ENCODE measurements at regions not wholly inside any gene's neighbourhood (a gene's known extent, or its start where the extent isn't known, plus 50 kb on each side); places are given as distances from the start of the nearest gene placed in this dataset.

- POLR2A ChIA-PET = no interaction called here
- Mint-ChIP-seq H3K9me3 (peaks cover 2% of the 10 kb centered on the region), H3K27me3 (no peaks in the 10 kb centered on the region), H3K27ac (no peak overlapping the region), H3K4me3 (no peak overlapping the region), H3K4me1 (no peaks in the 10 kb centered on the region), H3K36me3 (ENCODE audit: low read depth) (no peaks in the 10 kb centered on the region)
- DNase-seq = no peak
- CTCF ChIA-PET = no interaction called here
Observed at GRCh38 chr4:126251169-126251568, 936.4 kb downstream of the FAT4 start.

- ChIA-PET POLR2A (no interaction called here), CTCF (no interaction called here)
- no peaks in the 10 kb centered on the region for H3K27me3 Mint-ChIP-seq
- no peaks in the 10 kb centered on the region for H3K36me3 Mint-ChIP-seq (ENCODE audit: low read depth)
- H3K27ac Mint-ChIP-seq = no peak overlapping the region
- DNase-seq = no peak
- H3K4me3 Mint-ChIP-seq = no peak overlapping the region
- no peaks in the 10 kb centered on the region for H3K4me1 Mint-ChIP-seq
- no peaks in the 10 kb centered on the region for H3K9me3 Mint-ChIP-seq
Observed at GRCh38 chr4:126262665-126263064, 947.9 kb downstream of the FAT4 start.

GRCh38 chr4:126264839-126265238 lies 950.1 kb downstream of the FAT4 start:
- POLR2A ChIA-PET = no interaction called here

GRCh38 chr4:126265888-126266287 lies 951.1 kb downstream of the FAT4 start:
- H3K4me1 Mint-ChIP-seq = no peaks in the 10 kb centered on the region
- DNase-seq = no peak
- POLR2A ChIA-PET = no interaction called here
- H3K36me3 Mint-ChIP-seq (ENCODE audit: low read depth) = no peaks in the 10 kb centered on the region
- H3K9me3 Mint-ChIP-seq = peaks cover 2% of the 10 kb centered on the region
- H3K27me3 Mint-ChIP-seq = no peaks in the 10 kb centered on the region
- no peak overlapping the region for H3K27ac Mint-ChIP-seq
- CTCF ChIA-PET = no interaction called here
- no peak overlapping the region for H3K4me3 Mint-ChIP-seq

More at GRCh38 chr4:126264839-126265238, 950.1 kb downstream of the FAT4 start:
- no peaks in the 10 kb centered on the region for H3K9me3 Mint-ChIP-seq
- H3K36me3 Mint-ChIP-seq (ENCODE audit: low read depth) = no peaks in the 10 kb centered on the region
- DNase-seq = no peak
- H3K4me1 Mint-ChIP-seq = no peaks in the 10 kb centered on the region
- no peak overlapping the region for H3K27ac Mint-ChIP-seq
- no peaks in the 10 kb centered on the region for H3K27me3 Mint-ChIP-seq
- H3K4me3 Mint-ChIP-seq = no peak overlapping the region
- CTCF ChIA-PET = no interaction called here

GRCh38 chr4:126267689-126268088 lies 952.9 kb downstream of the FAT4 start:
- Mint-ChIP-seq H3K27me3 (no peaks in the 10 kb centered on the region), H3K4me3 (no peak overlapping the region), H3K36me3 (ENCODE audit: low read depth) (no peaks in the 10 kb centered on the region), H3K27ac (no peak overlapping the region), H3K4me1 (no peaks in the 10 kb centered on the region), H3K9me3 (peaks cover 6% of the 10 kb centered on the region)
- ChIA-PET POLR2A (no interaction called here), CTCF (no interaction called here)
- DNase-seq = no peak

GRCh38 chr4:126268106-126268505 lies 953.4 kb downstream of the FAT4 start:
- no peak overlapping the region for H3K4me3 Mint-ChIP-seq
- POLR2A ChIA-PET = no interaction called here

GRCh38 chr4:126269106-126269505 lies 954.4 kb downstream of the FAT4 start:
- H3K36me3 Mint-ChIP-seq (ENCODE audit: low read depth) = no peaks in the 10 kb centered on the region
- CTCF ChIA-PET = no interaction called here
- H3K9me3 Mint-ChIP-seq = peaks cover 6% of the 10 kb centered on the region
- no peaks in the 10 kb centered on the region for H3K4me1 Mint-ChIP-seq
- POLR2A ChIA-PET = no interaction called here
- H3K4me3 Mint-ChIP-seq = no peak overlapping the region
- H3K27me3 Mint-ChIP-seq = no peaks in the 10 kb centered on the region
- no peak overlapping the region for H3K27ac Mint-ChIP-seq
- no peak for DNase-seq

More at GRCh38 chr4:126268106-126268505, 953.4 kb downstream of the FAT4 start:
- CTCF ChIA-PET = no interaction called here
- Mint-ChIP-seq H3K36me3 (ENCODE audit: low read depth) (no peaks in the 10 kb centered on the region), H3K9me3 (peaks cover 6% of the 10 kb centered on the region), H3K27me3 (no peaks in the 10 kb centered on the region), H3K4me1 (no peaks in the 10 kb centered on the region), H3K27ac (no peak overlapping the region)
- no peak for DNase-seq

GRCh38 chr4:126271292-126271691 lies 956.5 kb downstream of the FAT4 start:
- no peaks in the 10 kb centered on the region for H3K4me1 Mint-ChIP-seq
- H3K36me3 Mint-ChIP-seq (ENCODE audit: low read depth) = no peaks in the 10 kb centered on the region
- ChIA-PET POLR2A (no interaction called here), CTCF (no interaction called here)
- peaks cover 6% of the 10 kb centered on the region for H3K9me3 Mint-ChIP-seq
- H3K27me3 Mint-ChIP-seq = no peaks in the 10 kb centered on the region
- H3K4me3 Mint-ChIP-seq = no peak overlapping the region
- DNase-seq = no peak
- no peak overlapping the region for H3K27ac Mint-ChIP-seq

GRCh38 chr4:126273746-126274145 lies 959.0 kb downstream of the FAT4 start:
- H3K36me3 Mint-ChIP-seq (ENCODE audit: low read depth) = no peaks in the 10 kb centered on the region
- H3K27ac Mint-ChIP-seq = no peak overlapping the region
- POLR2A ChIA-PET = no interaction called here
- no peak for DNase-seq
- peaks cover 6% of the 10 kb centered on the region for H3K9me3 Mint-ChIP-seq
- no peak overlapping the region for H3K4me3 Mint-ChIP-seq
- no peaks in the 10 kb centered on the region for H3K27me3 Mint-ChIP-seq
- CTCF ChIA-PET = no interaction called here
- no peaks in the 10 kb centered on the region for H3K4me1 Mint-ChIP-seq

GRCh38 chr4:126291886-126292285 lies 977.1 kb downstream of the FAT4 start:
- no peaks in the 10 kb centered on the region for H3K27me3 Mint-ChIP-seq
- no peak overlapping the region for H3K27ac Mint-ChIP-seq
- peaks cover 3% of the 10 kb centered on the region for H3K9me3 Mint-ChIP-seq
- ChIA-PET CTCF (no interaction called here), POLR2A (no interaction called here)
- H3K36me3 Mint-ChIP-seq (ENCODE audit: low read depth) = no peaks in the 10 kb centered on the region
- DNase-seq = no peak
- H3K4me3 Mint-ChIP-seq = no peak overlapping the region
- no peaks in the 10 kb centered on the region for H3K4me1 Mint-ChIP-seq

- H3K9me3 Mint-ChIP-seq = peaks cover 18% of the 10 kb centered on the region
- DNase-seq = no peak
- H3K4me1 Mint-ChIP-seq = no peaks in the 10 kb centered on the region
- CTCF ChIA-PET = no interaction called here
- no peaks in the 10 kb centered on the region for H3K27me3 Mint-ChIP-seq
- no peaks in the 10 kb centered on the region for H3K36me3 Mint-ChIP-seq (ENCODE audit: low read depth)
- H3K27ac Mint-ChIP-seq = no peak overlapping the region
- POLR2A ChIA-PET = no interaction called here
- H3K4me3 Mint-ChIP-seq = no peak overlapping the region
Observed at GRCh38 chr4:126298271-126298670, 983.5 kb downstream of the FAT4 start.

GRCh38 chr4:126306152-126306869 lies 991.6 kb downstream of the FAT4 start:
- H3K4me3 Mint-ChIP-seq = no peak overlapping the region

GRCh38 chr4:126318376-126318775 lies 1003.6 kb downstream of the FAT4 start:
- Mint-ChIP-seq H3K27ac (no peak overlapping the region), H3K36me3 (ENCODE audit: low read depth) (no peaks in the 10 kb centered on the region), H3K27me3 (no peaks in the 10 kb centered on the region), H3K9me3 (no peaks in the 10 kb centered on the region), H3K4me3 (no peak overlapping the region), H3K4me1 (no peaks in the 10 kb centered on the region)
- ChIA-PET CTCF (no interaction called here), POLR2A (no interaction called here)
- no peak for DNase-seq

More at GRCh38 chr4:126306152-126306869, 991.6 kb downstream of the FAT4 start:
- ChIA-PET POLR2A (no interaction called here), CTCF (no interaction called here)
- Mint-ChIP-seq H3K9me3 (peaks cover 9% of the 10 kb centered on the region), H3K4me1 (no peaks in the 10 kb centered on the region), H3K27me3 (no peaks in the 10 kb centered on the region), H3K36me3 (ENCODE audit: low read depth) (no peaks in the 10 kb centered on the region), H3K27ac (no peak overlapping the region)
- DNase-seq = no peak

GRCh38 chr4:126328914-126329313 lies 1014.2 kb downstream of the FAT4 start:
- Mint-ChIP-seq H3K9me3 (peaks cover 10% of the 10 kb centered on the region), H3K4me1 (no peaks in the 10 kb centered on the region), H3K36me3 (ENCODE audit: low read depth) (no peaks in the 10 kb centered on the region), H3K27me3 (no peaks in the 10 kb centered on the region), H3K4me3 (no peak overlapping the region), H3K27ac (no peak overlapping the region)
- CTCF ChIA-PET = no interaction called here
- POLR2A ChIA-PET = no interaction called here
- DNase-seq = no peak

All from activated CD4-positive, alpha-beta memory T cell treated with anti-CD3 and anti-CD28 coated beads, Interleukin-2, amount 10 ng/mL, durations not matched to agents 7 days and 5 days (primary cell).